ENCODE measurements at regions not wholly inside any gene's neighbourhood (a gene's known extent, or its start where the extent isn't known, plus 50 kb on each side); places are given as distances from the start of the nearest gene placed in this dataset.

GRCh38 chr15:37483779-37484178 lies 383.4 kb upstream of the MEIS2 start:
- Mint-ChIP-seq H3K9me3 (ENCODE audit: unreplicated experiment) (peaks cover 7% of the 10 kb centered on the region), H3K36me3 (ENCODE audit: unreplicated experiment) (no peaks in the 10 kb centered on the region), H3K4me1 (ENCODE audit: unreplicated experiment) (no peaks in the 10 kb centered on the region), H3K27ac (ENCODE audit: unreplicated experiment) (no peak overlapping the region), H3K4me3 (ENCODE audit: unreplicated experiment) (no peak overlapping the region), H3K27me3 (ENCODE audit: unreplicated experiment) (no peaks in the 10 kb centered on the region)
- no peak for TF ChIP-seq CTCF (IDR thresholded peaks at IDR 0.05)
- no peak for DNase-seq (ENCODE audit: extremely low spot score, unreplicated experiment)

- H3K27me3 Mint-ChIP-seq (ENCODE audit: unreplicated experiment) = no peaks in the 10 kb centered on the region
These were observed 384.7 kb upstream of the MEIS2 start for GRCh38 chr15:37485056-37485455.

GRCh38 chr15:37490707-37491106 lies 390.4 kb upstream of the MEIS2 start:
- no peaks in the 10 kb centered on the region for H3K36me3 Mint-ChIP-seq (ENCODE audit: unreplicated experiment)
- DNase-seq (ENCODE audit: extremely low spot score, unreplicated experiment) = no peak
- no peak for TF ChIP-seq CTCF (IDR thresholded peaks at IDR 0.05)
- no peak overlapping the region for H3K27ac Mint-ChIP-seq (ENCODE audit: unreplicated experiment)
- no peaks in the 10 kb centered on the region for H3K9me3 Mint-ChIP-seq (ENCODE audit: unreplicated experiment)
- H3K4me3 Mint-ChIP-seq (ENCODE audit: unreplicated experiment) = no peak overlapping the region
- no peaks in the 10 kb centered on the region for H3K4me1 Mint-ChIP-seq (ENCODE audit: unreplicated experiment)
- peaks cover 3% of the 10 kb centered on the region for H3K27me3 Mint-ChIP-seq (ENCODE audit: unreplicated experiment)

More at GRCh38 chr15:37485056-37485455, 384.7 kb upstream of the MEIS2 start:
- H3K4me1 Mint-ChIP-seq (ENCODE audit: unreplicated experiment) = no peaks in the 10 kb centered on the region
- H3K9me3 Mint-ChIP-seq (ENCODE audit: unreplicated experiment) = peaks cover 7% of the 10 kb centered on the region
- no peak for DNase-seq (ENCODE audit: extremely low spot score, unreplicated experiment)
- no peaks in the 10 kb centered on the region for H3K36me3 Mint-ChIP-seq (ENCODE audit: unreplicated experiment)
- no peak for TF ChIP-seq CTCF (IDR thresholded peaks at IDR 0.05)
- no peak overlapping the region for H3K27ac Mint-ChIP-seq (ENCODE audit: unreplicated experiment)
- no peak overlapping the region for H3K4me3 Mint-ChIP-seq (ENCODE audit: unreplicated experiment)

- H3K36me3 Mint-ChIP-seq (ENCODE audit: unreplicated experiment) = no peaks in the 10 kb centered on the region
- TF ChIP-seq CTCF (IDR thresholded peaks at IDR 0.05) = no peak
- no peak for DNase-seq (ENCODE audit: extremely low spot score, unreplicated experiment)
These were observed 416.3 kb upstream of the MEIS2 start for GRCh38 chr15:37516621-37517020.

GRCh38 chr15:37517191-37517895 lies 417.0 kb upstream of the MEIS2 start:
- DNase-seq (ENCODE audit: extremely low spot score, unreplicated experiment) = no peak
- Mint-ChIP-seq H3K4me3 (ENCODE audit: unreplicated experiment) (no peak overlapping the region), H3K4me1 (ENCODE audit: unreplicated experiment) (no peaks in the 10 kb centered on the region), H3K27me3 (ENCODE audit: unreplicated experiment) (no peaks in the 10 kb centered on the region), H3K9me3 (ENCODE audit: unreplicated experiment) (no peaks in the 10 kb centered on the region), H3K27ac (ENCODE audit: unreplicated experiment) (no peak overlapping the region), H3K36me3 (ENCODE audit: unreplicated experiment) (no peaks in the 10 kb centered on the region)
- TF ChIP-seq CTCF (IDR thresholded peaks at IDR 0.05) = no peak

More at GRCh38 chr15:37516621-37517020, 416.3 kb upstream of the MEIS2 start:
- Mint-ChIP-seq H3K27ac (ENCODE audit: unreplicated experiment) (no peak overlapping the region), H3K27me3 (ENCODE audit: unreplicated experiment) (no peaks in the 10 kb centered on the region), H3K4me1 (ENCODE audit: unreplicated experiment) (no peaks in the 10 kb centered on the region), H3K4me3 (ENCODE audit: unreplicated experiment) (no peak overlapping the region), H3K9me3 (ENCODE audit: unreplicated experiment) (peaks cover 3% of the 10 kb centered on the region)

Data from osteocyte (in vitro differentiated cells).